SK-N-SH treated with all-trans-retinoic acid at 6 μM for 48 hours (cell line): ENCODE measurements at regions not wholly inside any gene's neighbourhood (a gene's known extent, or its start where the extent isn't known, plus 50 kb on each side); places are given as distances from the start of the nearest gene placed in this dataset.

ENCODE experiments used
- ARNTL ChIP-seq: fragments of 450-650 bp; formaldehyde crosslinking; IDR thresholded peaks from 2 replicates; pipeline ENCODE4 v1.5.0; 2020; ENCODE audit warnings: low read depth, mild to moderate bottlenecking, moderate library complexity, borderline replicate concordance
- CREB5 ChIP-seq: fragments of 250-450 bp; sonication (Bioruptor Pico); IDR thresholded peaks from 2 replicates; pipeline ENCODE4 v1.5.1; 2020; ENCODE audit warnings: low read depth, mild to moderate bottlenecking, moderate library complexity
- CSDC2 ChIP-seq: fragments of 250-450 bp; sonication (Bioruptor Pico); IDR thresholded peaks from 2 replicates; pipeline ENCODE4 v1.5.0; 2020; ENCODE audit warnings: mild to moderate bottlenecking, moderate library complexity
- CSRNP3 ChIP-seq: fragments of 250-450 bp; sonication (Bioruptor Pico); IDR thresholded peaks from 2 replicates; pipeline ENCODE4 v1.5.1; 2021; ENCODE audit warnings: mild to moderate bottlenecking, moderate library complexity
- GLIS3 ChIP-seq: fragments of 250-450 bp; sonication (Bioruptor Pico); IDR thresholded peaks from 2 replicates; pipeline ENCODE4 v1.5.0; 2020; ENCODE audit warnings: mild to moderate bottlenecking, moderate library complexity
- OSR1 ChIP-seq: fragments of 250-450 bp; sonication (Bioruptor Pico); IDR thresholded peaks from 2 replicates; pipeline ENCODE4 v1.8.0; 2022; ENCODE audit warnings: moderate library complexity, mild to moderate bottlenecking, inconsistent platforms
- PATZ1 ChIP-seq: fragments of 250-450 bp; sonication (Bioruptor Pico); IDR thresholded peaks from 2 replicates; pipeline ENCODE4 v1.8.0; 2020; ENCODE audit warnings: mild to moderate bottlenecking, moderate library complexity, borderline replicate concordance
- PPARA ChIP-seq: fragments of 250-450 bp; sonication (Bioruptor Pico); IDR thresholded peaks from 2 replicates; pipeline ENCODE4 v1.5.0; 2020; ENCODE audit warnings: mild to moderate bottlenecking, borderline replicate concordance
- RARB ChIP-seq: fragments of 250-450 bp; sonication (Bioruptor Pico); IDR thresholded peaks from 2 replicates; pipeline ENCODE4 v1.8.0; 2021; ENCODE audit warnings: mild to moderate bottlenecking, moderate library complexity
- SNAI2 ChIP-seq: fragments of 250-450 bp; sonication (Bioruptor Pico); IDR thresholded peaks from 2 replicates; pipeline ENCODE4 v1.5.0; 2020; ENCODE audit warnings: mild to moderate bottlenecking, moderate library complexity
- TSHZ2 ChIP-seq: fragments of 250-450 bp; sonication (Bioruptor Pico); IDR thresholded peaks from 2 replicates; pipeline ENCODE4 v1.5.0; 2020; ENCODE audit warnings: mild to moderate bottlenecking, moderate library complexity
- ZNF565 ChIP-seq: fragments of 450-650 bp; formaldehyde crosslinking; conservative IDR thresholded peaks from 2 replicates; pipeline ENCODE4 v1.5.0; 2020; ENCODE audit warnings: low read depth, mild to moderate bottlenecking, moderate library complexity
- ZNF70 ChIP-seq: fragments of 450-650 bp; formaldehyde crosslinking; IDR thresholded peaks from 2 replicates; pipeline ENCODE4 v1.5.0; 2020; ENCODE audit warnings: mild to moderate bottlenecking, moderate library complexity

- TF ChIP-seq CREB5 (no peak), PATZ1 (CRISPR knock-in tag) (no peak), PPARA (no peak), OSR1 (CRISPR knock-in tag) (no peak), CSDC2 (no peak), GLIS3 (CRISPR knock-in tag) (no peak), TSHZ2 (no peak), RARB (no peak), ZNF565 (no peak), CSRNP3 (no peak), ARNTL (CRISPR knock-in tag) (no peak), ZNF70 (CRISPR knock-in tag) (no peak), SNAI2 (CRISPR knock-in tag) (no peak)
These were observed 67.1 kb upstream of the KCNQ5 start for GRCh38 chr6:72554761-72555221.
